Osteocyte (in vitro differentiated cells): ENCODE measurements at regions not wholly inside any gene's neighbourhood (a gene's known extent, or its start where the extent isn't known, plus 50 kb on each side); places are given as distances from the start of the nearest gene placed in this dataset.

ENCODE experiments used
- DNase-seq: peaks from one replicate; pipeline ENCODE4 v3.0.0; 2021; ENCODE audit warnings: mixed read lengths; ENCODE audit not compliant: unreplicated experiment; ENCODE audit errors: extremely low spot score
- H3K27ac Mint-ChIP-seq: one replicate; pipeline ENCODE4 v1.8.0; 2021; ENCODE audit warnings: mild to moderate bottlenecking, mixed read lengths; ENCODE audit not compliant: unreplicated experiment
- H3K27me3 Mint-ChIP-seq: one replicate; pipeline ENCODE4 v1.8.0; 2021; ENCODE audit warnings: mixed read lengths; ENCODE audit not compliant: unreplicated experiment
- H3K36me3 Mint-ChIP-seq: one replicate; pipeline ENCODE4 v1.8.0; 2021; ENCODE audit warnings: mixed read lengths; ENCODE audit not compliant: unreplicated experiment
- H3K4me1 Mint-ChIP-seq: one replicate; pipeline ENCODE4 v1.8.0; 2021; ENCODE audit warnings: mixed read lengths; ENCODE audit not compliant: unreplicated experiment
- H3K4me3 Mint-ChIP-seq: one replicate; pipeline ENCODE4 v1.8.0; 2021; ENCODE audit warnings: mild to moderate bottlenecking, moderate library complexity, mixed read lengths; ENCODE audit not compliant: unreplicated experiment
- H3K9me3 Mint-ChIP-seq: one replicate; pipeline ENCODE4 v1.8.0; 2021; ENCODE audit warnings: mixed read lengths; ENCODE audit not compliant: unreplicated experiment
- CTCF ChIP-seq: fragments of 200-600 bp; sonication (generic); IDR thresholded peaks from 2 replicates; pipeline ENCODE4 v1.5.0; 2021; ENCODE audit warnings: antibody characterized with exemption, mild to moderate bottlenecking, moderate library complexity

- Mint-ChIP-seq H3K27ac (peak overlapping the region; percentile 54), H3K9me3 (peaks cover 17% of the 10 kb centered on the region), H3K36me3 (peaks cover 6% of the 10 kb centered on the region), H3K4me1 (peaks cover 15% of the 10 kb centered on the region), H3K4me3 (no peak overlapping the region), H3K27me3 (peaks cover 57% of the 10 kb centered on the region)
- no peak for DNase-seq
- no peak for TF ChIP-seq CTCF
Observed at GRCh38 chr3:140809316-140809715, 131.5 kb downstream of the TRIM42 start.

GRCh38 chr3:140816372-140817195 lies 125.1 kb upstream of the SLC25A36 start:
- H3K9me3 Mint-ChIP-seq, result peaks cover 13% of the 10 kb centered on the region
- H3K27ac Mint-ChIP-seq, result no peak overlapping the region
- H3K4me3 Mint-ChIP-seq, result no peak overlapping the region
- H3K4me1 Mint-ChIP-seq, result no peaks in the 10 kb centered on the region
- H3K36me3 Mint-ChIP-seq, result peaks cover 6% of the 10 kb centered on the region
- DNase-seq, result no peak
- H3K27me3 Mint-ChIP-seq, result peaks cover 43% of the 10 kb centered on the region
- TF ChIP-seq CTCF, result no peak

- Mint-ChIP-seq H3K36me3 (no peaks in the 10 kb centered on the region), H3K27me3 (peaks cover 36% of the 10 kb centered on the region), H3K27ac (no peak overlapping the region), H3K9me3 (no peaks in the 10 kb centered on the region), H3K4me1 (no peaks in the 10 kb centered on the region), H3K4me3 (no peak overlapping the region)
- DNase-seq, result no peak
- no peak for TF ChIP-seq CTCF
Observed at GRCh38 chr3:140821493-140821892, 120.1 kb upstream of the SLC25A36 start.

DNA sequence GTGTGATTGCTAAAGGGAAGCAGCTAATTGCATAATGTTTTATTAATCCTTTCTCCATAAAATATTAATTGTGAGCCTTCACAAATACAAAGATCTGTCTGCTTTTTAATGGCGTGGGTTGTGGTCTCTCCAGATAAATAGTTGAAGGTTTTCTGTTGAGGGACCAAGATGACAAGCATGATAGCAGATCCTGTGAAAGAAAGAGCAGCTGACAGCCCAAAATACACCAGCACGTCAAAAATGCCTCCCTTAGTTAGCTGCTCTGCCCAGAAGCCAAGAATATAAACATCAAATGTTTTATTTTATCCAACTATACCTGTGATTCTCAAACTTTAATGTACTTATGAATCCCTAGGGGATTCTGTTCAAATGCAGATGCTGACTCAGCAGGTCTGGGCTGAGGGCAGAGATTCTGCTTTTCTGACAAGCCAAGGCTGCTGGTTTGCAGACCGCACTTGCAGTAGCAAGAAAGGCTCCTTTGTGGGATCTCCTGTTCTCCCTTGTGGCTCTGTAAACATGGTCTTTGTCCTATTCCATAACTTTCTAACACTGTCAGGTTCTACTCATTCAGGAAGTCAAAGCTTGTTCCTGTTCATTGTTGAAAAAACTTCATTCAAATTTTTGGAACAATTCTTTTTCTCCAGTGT lies 119.1 kb upstream of the SLC25A36 start:
- peaks cover 36% of the 10 kb centered on the region for H3K27me3 Mint-ChIP-seq
- no peak for TF ChIP-seq CTCF
- no peaks in the 10 kb centered on the region for H3K9me3 Mint-ChIP-seq
- H3K4me1 Mint-ChIP-seq, result no peaks in the 10 kb centered on the region
- DNase-seq, result no peak
- no peaks in the 10 kb centered on the region for H3K36me3 Mint-ChIP-seq
- no peak overlapping the region for H3K27ac Mint-ChIP-seq
- H3K4me3 Mint-ChIP-seq, result no peak overlapping the region

DNA sequence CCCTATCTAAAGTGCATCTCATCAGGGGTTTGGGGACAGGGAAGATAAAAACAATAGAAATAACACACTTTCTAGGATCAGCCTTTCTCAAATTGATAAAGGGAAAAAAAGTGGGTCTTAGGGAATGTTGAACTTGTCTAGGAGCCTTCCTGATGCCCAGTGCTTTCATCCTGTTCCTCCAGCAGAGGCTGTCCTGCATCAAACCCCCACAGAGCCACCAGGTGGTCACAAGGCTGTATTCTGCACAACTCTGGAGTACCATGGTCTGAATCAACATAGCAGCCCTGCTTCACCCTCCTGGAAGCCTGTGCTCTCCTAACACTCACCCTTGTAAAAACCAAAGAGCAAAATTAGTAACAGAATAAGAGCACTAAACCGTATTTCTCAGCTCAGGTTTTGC lies 118.5 kb upstream of the SLC25A36 start:
- no peak overlapping the region for H3K27ac Mint-ChIP-seq
- DNase-seq, result no peak
- H3K36me3 Mint-ChIP-seq, result no peaks in the 10 kb centered on the region
- H3K27me3 Mint-ChIP-seq, result peaks cover 36% of the 10 kb centered on the region
- no peak for TF ChIP-seq CTCF
- H3K9me3 Mint-ChIP-seq, result no peaks in the 10 kb centered on the region
- H3K4me3 Mint-ChIP-seq, result no peak overlapping the region
- H3K4me1 Mint-ChIP-seq, result no peaks in the 10 kb centered on the region
